PC-3 (cell line): ENCODE measurements at regions not wholly inside any gene's neighbourhood (a gene's known extent, or its start where the extent isn't known, plus 50 kb on each side); places are given as distances from the start of the nearest gene placed in this dataset.

Source experiments
- ATAC-seq: fragments of 200-7000 bp; cut with Tn5 transposase; 2 replicates; pipeline ENCODE4 v1.9.1; 2020; ENCODE audit warnings: mild to moderate bottlenecking, moderate library complexity
- BruUV-seq: library from RNA; stranded (reverse); fragments of 400-500 nt; replicated peaks from 2 replicates; lab custom pipeline; 2021; lab: Mats Ljungman, UMichigan
- CTCF ChIA-PET: fragments of 300-600 bp; sonication (Branson Sonifier 250); formaldehyde crosslinking; loops from one replicate; lab custom pipeline; 2022; ENCODE audit warnings: antibody characterized with exemption; lab: Charles Lee
- POLR2A ChIA-PET: fragments of 300-600 bp; sonication (Branson Sonifier 250); formaldehyde crosslinking; loops from one replicate; lab custom pipeline; 2022; ENCODE audit warnings: antibody characterized with exemption; ENCODE audit not compliant: unreplicated experiment; lab: Charles Lee
- DNase-seq: peaks from one replicate; pipeline ENCODE4 v3.0.0-alpha.2; 2015
- H2AFZ ChIP-seq: fragments of 300-600 bp; sonication (generic); 2 replicates; pipeline ENCODE4 v1.6.0; 2016; ENCODE audit warnings: antibody characterized with exemption, low read length
- H3F3A ChIP-seq: fragments of 300-600 bp; sonication (generic); one replicate; pipeline ENCODE4 v1.6.0; 2017; ENCODE audit warnings: antibody characterized with exemption, low read length, control low read depth, mild to moderate bottlenecking; ENCODE audit not compliant: unreplicated experiment
- H3K27ac ChIP-seq: fragments of 300-600 bp; sonication (generic); 2 replicates; pipeline ENCODE4 v1.5.1; 2016; ENCODE audit warnings: mild to moderate bottlenecking, low read length
- H3K27me3 ChIP-seq: fragments of 300-600 bp; sonication (generic); 2 replicates; pipeline ENCODE4 v1.6.1; 2016; ENCODE audit warnings: low read length, mixed read lengths
- H3K36me3 ChIP-seq: fragments of 300-600 bp; sonication (generic); 2 replicates; pipeline ENCODE4 v1.6.1; 2016; ENCODE audit warnings: low read depth, mixed run types, low read length, mixed read lengths
- H3K4me1 ChIP-seq: fragments of 300-600 bp; sonication (generic); 2 replicates; pipeline ENCODE4 v1.5.1; 2016; ENCODE audit warnings: low read length; ENCODE audit not compliant: insufficient read depth
- H3K4me2 ChIP-seq: fragments of 300-600 bp; sonication (generic); 2 replicates; pipeline ENCODE4 v1.6.0; 2016; ENCODE audit warnings: low read length
- H3K4me3 ChIP-seq: fragments of 300-600 bp; sonication (generic); 2 replicates; pipeline ENCODE4 v1.5.1; 2016; ENCODE audit warnings: mild to moderate bottlenecking, low read length, mixed read lengths
- H3K79me2 ChIP-seq: fragments of 300-600 bp; sonication (generic); 2 replicates; pipeline ENCODE4 v1.6.1; 2017; ENCODE audit warnings: low read length, mixed read lengths
- H3K9ac ChIP-seq: fragments of 300-600 bp; sonication (generic); 2 replicates; pipeline ENCODE4 v1.6.0; 2016; ENCODE audit warnings: mild to moderate bottlenecking, low read length
- H3K9me2 ChIP-seq: fragments of 300-600 bp; sonication (generic); replicated peaks from 2 replicates; pipeline ENCODE4 v1.6.1; 2016; ENCODE audit warnings: mixed run types, low read length, mixed read lengths
- H3K9me3 ChIP-seq: fragments of 300-600 bp; sonication (generic); 2 replicates; pipeline ENCODE4 v1.6.1; 2016; ENCODE audit warnings: low read length, mixed read lengths
- H4K20me1 ChIP-seq: fragments of 300-600 bp; sonication (generic); 2 replicates; pipeline ENCODE4 v1.6.1; 2016; ENCODE audit warnings: low read length, mixed read lengths
- CTCF ChIP-seq: fragments of 300-600 bp; sonication (generic); conservative IDR thresholded peaks from 2 replicates; pipeline ENCODE4 v1.5.1; 2017; ENCODE audit warnings: antibody characterized with exemption, low read depth, mild to moderate bottlenecking, low read length
- EZH2 ChIP-seq: fragments of 300-600 bp; sonication (generic); IDR thresholded peaks from one replicate; pipeline ENCODE4 v1.6.1; 2017; ENCODE audit warnings: antibody characterized with exemption, mild to moderate bottlenecking, low read length; ENCODE audit not compliant: unreplicated experiment
- EZH2phosphoT487 ChIP-seq: fragments of 300-600 bp; sonication (generic); IDR thresholded peaks from 2 replicates; pipeline ENCODE4 v1.6.1; 2018; ENCODE audit warnings: mild to moderate bottlenecking, antibody characterized with exemption, low read length, borderline replicate concordance
- intact Hi-C: fragments of 100-400 bp; cut with micrococcal nuclease; formaldehyde crosslinking; loops from 2 replicates; pipeline ENCODE4 v1.9.0; 2023

- Histone ChIP-seq H3F3A (no peaks in the 10 kb centered on the region), H3K79me2 (no peaks in the 10 kb centered on the region), H2AFZ (no peak overlapping the region), H3K4me2 (no peak overlapping the region), H3K27me3 (no peaks in the 10 kb centered on the region), H3K4me3 (no peak overlapping the region), H3K4me1 (peaks cover 7% of the 10 kb centered on the region; the same call in 1 of the 2 replicates), H3K27ac (no peak overlapping the region), H4K20me1 (no peaks in the 10 kb centered on the region), H3K9me2 (no peaks in the 10 kb centered on the region), H3K9me3 (no peaks in the 10 kb centered on the region), H3K36me3 (no peaks in the 10 kb centered on the region), H3K9ac (no peak overlapping the region)
- ChIA-PET CTCF (no interaction called here), POLR2A (no interaction called here)
- BruUV-seq, result no TSS peak
- ATAC-seq (no peak), DNase-seq (no peak)
- TF ChIP-seq CTCF (no peak), EZH2phosphoT487 (no peak), EZH2 (no peak)
- intact Hi-C loops, result no loop called here
Measured at GRCh38 chr5:98474216-98474615, 299.2 kb upstream of the RGMB start.

GRCh38 chr5:98474782-98475181 lies 298.7 kb upstream of the RGMB start:
- ATAC-seq (no peak), DNase-seq (no peak)
- H3K79me2 ChIP-seq, result no peaks in the 10 kb centered on the region
- no peak overlapping the region for H3K4me3 ChIP-seq
- intact Hi-C loops, result no loop called here
- no peak overlapping the region for H2AFZ ChIP-seq
- ChIA-PET CTCF (no interaction called here), POLR2A (no interaction called here)
- no peaks in the 10 kb centered on the region for H3K9me3 ChIP-seq
- no peaks in the 10 kb centered on the region for H3F3A ChIP-seq
- no peak overlapping the region for H3K9ac ChIP-seq
- no peaks in the 10 kb centered on the region for H3K36me3 ChIP-seq
- H3K27ac ChIP-seq, result no peak overlapping the region
- no TSS peak for BruUV-seq
- TF ChIP-seq EZH2 (no peak), EZH2phosphoT487 (no peak), CTCF (no peak)
- H4K20me1 ChIP-seq, result no peaks in the 10 kb centered on the region
- H3K4me1 ChIP-seq, result peaks cover 7% of the 10 kb centered on the region; the same call in 1 of the 2 replicates
- no peak overlapping the region for H3K4me2 ChIP-seq
- no peaks in the 10 kb centered on the region for H3K27me3 ChIP-seq
- no peaks in the 10 kb centered on the region for H3K9me2 ChIP-seq

GRCh38 chr5:98482321-98483300 lies 290.9 kb upstream of the RGMB start:
- BruUV-seq, result no TSS peak
- Histone ChIP-seq H2AFZ (no peak overlapping the region), H3K27ac (no peak overlapping the region)

More at GRCh38 chr5:98482321-98483300, 290.9 kb upstream of the RGMB start:
- no peak for DNase-seq
- no peak overlapping the region for H3K4me2 ChIP-seq
- ChIA-PET CTCF (no interaction called here), POLR2A (no interaction called here)
- H3K4me1 ChIP-seq, result no peaks in the 10 kb centered on the region
- H3K4me3 ChIP-seq, result no peak overlapping the region
- H3K79me2 ChIP-seq, result no peaks in the 10 kb centered on the region
- no peaks in the 10 kb centered on the region for H3K27me3 ChIP-seq
- H3K9ac ChIP-seq, result no peak overlapping the region
- H4K20me1 ChIP-seq, result no peaks in the 10 kb centered on the region
- intact Hi-C loops, result no loop called here
- no peaks in the 10 kb centered on the region for H3K9me2 ChIP-seq
- no peaks in the 10 kb centered on the region for H3K9me3 ChIP-seq
- TF ChIP-seq EZH2phosphoT487 (no peak), CTCF (no peak), EZH2 (no peak)
- no peak for ATAC-seq
- H3K36me3 ChIP-seq, result no peaks in the 10 kb centered on the region
- no peaks in the 10 kb centered on the region for H3F3A ChIP-seq
